ENCODE measurements at regions not wholly inside any gene's neighbourhood (a gene's known extent, or its start where the extent isn't known, plus 50 kb on each side); places are given as distances from the start of the nearest gene placed in this dataset.
"Not testable (repeated sequence)": the region's sequence is repeated elsewhere in the genome, so short reads cannot be mapped to it uniquely, and the experiment has no call there.

GRCh38 chr1:147077936-147078605 is 94.2 kb downstream of the PRKAB2 start:
- H3K4me3 Mint-ChIP-seq = no peak overlapping the region
- peaks cover 2% of the 10 kb centered on the region for H3K36me3 Mint-ChIP-seq (ENCODE audit: insufficient read depth)
- peaks cover 5% of the 10 kb centered on the region for H3K9me3 Mint-ChIP-seq
- H3K4me1 Mint-ChIP-seq (ENCODE audit: low read depth) = peaks cover 34% of the 10 kb centered on the region
- peaks cover 92% of the 10 kb centered on the region for H3K27me3 Mint-ChIP-seq (ENCODE audit: low read depth)
- DNase-seq = no peak
- ATAC-seq = peak in 1 of 2 donors; percentile 8

GRCh38 chr1:147077523-147077922 is 94.7 kb downstream of the PRKAB2 start:
- no peak for ATAC-seq
- H3K4me3 Mint-ChIP-seq = no peak overlapping the region
- peaks cover 4% of the 10 kb centered on the region for H3K9me3 Mint-ChIP-seq
- peaks cover under 1% of the 10 kb centered on the region for H3K36me3 Mint-ChIP-seq (ENCODE audit: insufficient read depth)
- peaks cover 37% of the 10 kb centered on the region for H3K4me1 Mint-ChIP-seq (ENCODE audit: low read depth)
- H3K27me3 Mint-ChIP-seq (ENCODE audit: low read depth) = peaks cover 92% of the 10 kb centered on the region
- no peak for DNase-seq

- H3K4me3 Mint-ChIP-seq = no peak overlapping the region
- no peak for DNase-seq
- H3K4me1 Mint-ChIP-seq (ENCODE audit: low read depth) = peaks cover 37% of the 10 kb centered on the region
- no peak for ATAC-seq
- no peaks in the 10 kb centered on the region for H3K36me3 Mint-ChIP-seq (ENCODE audit: insufficient read depth)
- peaks cover 91% of the 10 kb centered on the region for H3K27me3 Mint-ChIP-seq (ENCODE audit: low read depth)
- H3K9me3 Mint-ChIP-seq = no peaks in the 10 kb centered on the region
Measured at GRCh38 chr1:147077081-147077480, 95.2 kb downstream of the PRKAB2 start.

- Mint-ChIP-seq H3K27me3 (ENCODE audit: low read depth) (peaks cover 95% of the 10 kb centered on the region), H3K36me3 (ENCODE audit: insufficient read depth) (no peaks in the 10 kb centered on the region), H3K4me1 (ENCODE audit: low read depth) (peaks cover 37% of the 10 kb centered on the region), H3K4me3 (no peak overlapping the region), H3K9me3 (no peaks in the 10 kb centered on the region)
- DNase-seq (no peak), ATAC-seq (no peak)
Measured at GRCh38 chr1:147076442-147076841, 95.8 kb downstream of the PRKAB2 start.

- H3K4me1 Mint-ChIP-seq (ENCODE audit: low read depth) = peaks cover 8% of the 10 kb centered on the region
- H3K4me3 Mint-ChIP-seq = peak overlapping the region; percentile 59
- peaks cover 71% of the 10 kb centered on the region for H3K27me3 Mint-ChIP-seq (ENCODE audit: low read depth)
- ATAC-seq (peak; percentile 48 to 57), DNase-seq (no peak)
- H3K9me3 Mint-ChIP-seq = peaks cover 3% of the 10 kb centered on the region
- H3K36me3 Mint-ChIP-seq (ENCODE audit: insufficient read depth) = no peaks in the 10 kb centered on the region
Measured at GRCh38 chr1:147072482-147073432, 99.5 kb downstream of the PRKAB2 start.

- ATAC-seq = no peak
- H3K36me3 Mint-ChIP-seq (ENCODE audit: insufficient read depth) = no peaks in the 10 kb centered on the region
- H3K4me3 Mint-ChIP-seq = no peak overlapping the region
- H3K4me1 Mint-ChIP-seq (ENCODE audit: low read depth) = peaks cover 8% of the 10 kb centered on the region
- peaks cover 60% of the 10 kb centered on the region for H3K27me3 Mint-ChIP-seq (ENCODE audit: low read depth)
- peaks cover 3% of the 10 kb centered on the region for H3K9me3 Mint-ChIP-seq
- DNase-seq = no peak
Measured at GRCh38 chr1:147071142-147071541, 101.1 kb downstream of the PRKAB2 start.

GRCh38 chr1:147062956-147063355 is 109.3 kb downstream of the PRKAB2 start:
- no peaks in the 10 kb centered on the region for H3K4me1 Mint-ChIP-seq (ENCODE audit: low read depth)
- no peak for DNase-seq
- no peaks in the 10 kb centered on the region for H3K36me3 Mint-ChIP-seq (ENCODE audit: insufficient read depth)
- ATAC-seq = no peak
- peaks cover 4% of the 10 kb centered on the region for H3K9me3 Mint-ChIP-seq
- no peak overlapping the region for H3K4me3 Mint-ChIP-seq
- peaks cover 21% of the 10 kb centered on the region for H3K27me3 Mint-ChIP-seq (ENCODE audit: low read depth)

- not testable (repeated sequence) for H3K9me3 Mint-ChIP-seq; H3K36me3 Mint-ChIP-seq (ENCODE audit: insufficient read depth); ATAC-seq; H3K4me3 Mint-ChIP-seq; DNase-seq; H3K4me1 Mint-ChIP-seq (ENCODE audit: low read depth)
- peaks cover 21% of the 10 kb centered on the region for H3K27me3 Mint-ChIP-seq (ENCODE audit: low read depth)
Measured at GRCh38 chr1:147061880-147062279, 110.4 kb downstream of the PRKAB2 start.

- no peaks in the 10 kb centered on the region for H3K9me3 Mint-ChIP-seq
- ATAC-seq = no peak
- H3K27me3 Mint-ChIP-seq (ENCODE audit: low read depth) = peaks cover 4% of the 10 kb centered on the region
- no peak overlapping the region for H3K4me3 Mint-ChIP-seq
- H3K36me3 Mint-ChIP-seq (ENCODE audit: insufficient read depth) = no peaks in the 10 kb centered on the region
- peaks cover 4% of the 10 kb centered on the region for H3K4me1 Mint-ChIP-seq (ENCODE audit: low read depth)
- DNase-seq = no peak
Measured at GRCh38 chr1:147053269-147053668, 115.1 kb downstream of the NBPF12 start.

GRCh38 chr1:147052677-147053076 is 114.6 kb downstream of the NBPF12 start:
- Mint-ChIP-seq H3K9me3 (no peaks in the 10 kb centered on the region), H3K27me3 (ENCODE audit: low read depth) (peaks cover 4% of the 10 kb centered on the region), H3K4me3 (no peak overlapping the region), H3K36me3 (ENCODE audit: insufficient read depth) (no peaks in the 10 kb centered on the region), H3K4me1 (ENCODE audit: low read depth) (peaks cover 6% of the 10 kb centered on the region)
- ATAC-seq (no peak), DNase-seq (no peak)

GRCh38 chr1:147052143-147052542 is 114.0 kb downstream of the NBPF12 start:
- Mint-ChIP-seq H3K4me1 (ENCODE audit: low read depth) (peaks cover 8% of the 10 kb centered on the region), H3K4me3 (no peak overlapping the region), H3K9me3 (no peaks in the 10 kb centered on the region), H3K27me3 (ENCODE audit: low read depth) (peaks cover 4% of the 10 kb centered on the region), H3K36me3 (ENCODE audit: insufficient read depth) (no peaks in the 10 kb centered on the region)
- DNase-seq (no peak), ATAC-seq (no peak)

GRCh38 chr1:147051136-147051535 is 113.0 kb downstream of the NBPF12 start:
- H3K4me3 Mint-ChIP-seq = no peak overlapping the region
- no peaks in the 10 kb centered on the region for H3K27me3 Mint-ChIP-seq (ENCODE audit: low read depth)
- H3K9me3 Mint-ChIP-seq = no peaks in the 10 kb centered on the region
- DNase-seq (no peak), ATAC-seq (no peak)
- H3K4me1 Mint-ChIP-seq (ENCODE audit: low read depth) = peaks cover 18% of the 10 kb centered on the region
- no peaks in the 10 kb centered on the region for H3K36me3 Mint-ChIP-seq (ENCODE audit: insufficient read depth)

- H3K36me3 Mint-ChIP-seq (ENCODE audit: insufficient read depth) = no peaks in the 10 kb centered on the region
- ATAC-seq (no peak), DNase-seq (no peak)
- peaks cover 23% of the 10 kb centered on the region for H3K4me1 Mint-ChIP-seq (ENCODE audit: low read depth)
- no peaks in the 10 kb centered on the region for H3K9me3 Mint-ChIP-seq
- H3K27me3 Mint-ChIP-seq (ENCODE audit: low read depth) = no peaks in the 10 kb centered on the region
- H3K4me3 Mint-ChIP-seq = no peak overlapping the region
Measured at GRCh38 chr1:147050654-147051053, 112.5 kb downstream of the NBPF12 start.

- peak; percentile 40 to 61 for ATAC-seq
- not testable (repeated sequence) for H3K36me3 Mint-ChIP-seq (ENCODE audit: insufficient read depth); DNase-seq; H3K9me3 Mint-ChIP-seq; H3K27me3 Mint-ChIP-seq (ENCODE audit: low read depth)
- Mint-ChIP-seq H3K4me1 (ENCODE audit: low read depth) (peaks cover 31% of the 10 kb centered on the region), H3K4me3 (peak overlapping the region; percentile 56)
Measured at GRCh38 chr1:147046863-147047394, 108.8 kb downstream of the NBPF12 start.
